SHP77 treated with DMSO at 0.1 percent for 48 hours (cell line): ENCODE measurements at regions not wholly inside any gene's neighbourhood (a gene's known extent, or its start where the extent isn't known, plus 50 kb on each side); places are given as distances from the start of the nearest gene placed in this dataset.

ENCODE experiments used
- DNase-seq: peaks from one replicate; lab custom pipeline; 2025; lab: John Stamatoyannopoulos, UW

GRCh38 chr21:23732776-23733175, 1874.5 kb downstream of the MRPL39 start:
- DNase-seq: no peak

- no peak for DNase-seq
Observed at GRCh38 chr21:23729331-23729730, 1878.0 kb downstream of the MRPL39 start.

- no peak for DNase-seq
Observed at GRCh38 chr21:23725576-23725975, 1881.7 kb downstream of the MRPL39 start.

- DNase-seq: no peak
Observed at GRCh38 chr21:23718446-23719285, 1888.6 kb downstream of the MRPL39 start.

- DNase-seq: no peak
Observed at GRCh38 chr21:23712166-23712565, 1895.1 kb downstream of the MRPL39 start.

- DNase-seq: no peak
Observed at GRCh38 chr21:23706431-23706830, 1900.8 kb downstream of the MRPL39 start.

- no peak for DNase-seq
Observed at GRCh38 chr21:23699402-23699801, 1907.9 kb downstream of the MRPL39 start.

GRCh38 chr21:23698619-23699018, 1908.7 kb downstream of the MRPL39 start:
- DNase-seq: no peak

- DNase-seq: no peak
Observed at GRCh38 chr21:23695443-23695842, 1911.8 kb downstream of the MRPL39 start.

GRCh38 chr21:23694390-23694789, 1912.9 kb downstream of the MRPL39 start:
- DNase-seq: no peak

- DNase-seq: no peak
Observed at GRCh38 chr21:23690316-23690715, 1917.0 kb downstream of the MRPL39 start.

GRCh38 chr21:23686737-23687523, 1920.4 kb downstream of the MRPL39 start:
- DNase-seq: no peak

- DNase-seq: no peak
Observed at GRCh38 chr21:23684431-23684830, 1922.8 kb downstream of the MRPL39 start.

- DNase-seq: no peak
Observed at GRCh38 chr21:23664193-23664694, 1943.0 kb downstream of the MRPL39 start.

- no peak for DNase-seq
Observed at GRCh38 chr21:23660560-23660959, 1946.7 kb downstream of the MRPL39 start.

GRCh38 chr21:23644768-23645167, 1962.5 kb downstream of the MRPL39 start:
- DNase-seq: no peak

GRCh38 chr21:23639721-23640120, 1967.6 kb downstream of the MRPL39 start:
- DNase-seq: no peak

- DNase-seq: no peak
Observed at GRCh38 chr21:23638131-23638695, 1969.1 kb downstream of the MRPL39 start.

GRCh38 chr21:23633447-23633940, 1973.8 kb downstream of the MRPL39 start:
- DNase-seq: no peak

- DNase-seq: no peak
Observed at GRCh38 chr21:23624281-23624680, 1983.0 kb downstream of the MRPL39 start.

- DNase-seq: no peak
Observed at GRCh38 chr21:23613014-23613413, 1994.3 kb downstream of the MRPL39 start.

- no peak for DNase-seq
Observed at GRCh38 chr21:23612210-23612609, 1995.1 kb downstream of the MRPL39 start.
